ENCODE measurements at regions not wholly inside any gene's neighbourhood (a gene's known extent, or its start where the extent isn't known, plus 50 kb on each side); places are given as distances from the start of the nearest gene placed in this dataset.
A peak's percentile ranks its signal among the peaks of the same experiment; 100 is the strongest.
"Not testable (repeated sequence)": the region's sequence is repeated elsewhere in the genome, so short reads cannot be mapped to it uniquely, and the experiment has no call there.

DNA sequence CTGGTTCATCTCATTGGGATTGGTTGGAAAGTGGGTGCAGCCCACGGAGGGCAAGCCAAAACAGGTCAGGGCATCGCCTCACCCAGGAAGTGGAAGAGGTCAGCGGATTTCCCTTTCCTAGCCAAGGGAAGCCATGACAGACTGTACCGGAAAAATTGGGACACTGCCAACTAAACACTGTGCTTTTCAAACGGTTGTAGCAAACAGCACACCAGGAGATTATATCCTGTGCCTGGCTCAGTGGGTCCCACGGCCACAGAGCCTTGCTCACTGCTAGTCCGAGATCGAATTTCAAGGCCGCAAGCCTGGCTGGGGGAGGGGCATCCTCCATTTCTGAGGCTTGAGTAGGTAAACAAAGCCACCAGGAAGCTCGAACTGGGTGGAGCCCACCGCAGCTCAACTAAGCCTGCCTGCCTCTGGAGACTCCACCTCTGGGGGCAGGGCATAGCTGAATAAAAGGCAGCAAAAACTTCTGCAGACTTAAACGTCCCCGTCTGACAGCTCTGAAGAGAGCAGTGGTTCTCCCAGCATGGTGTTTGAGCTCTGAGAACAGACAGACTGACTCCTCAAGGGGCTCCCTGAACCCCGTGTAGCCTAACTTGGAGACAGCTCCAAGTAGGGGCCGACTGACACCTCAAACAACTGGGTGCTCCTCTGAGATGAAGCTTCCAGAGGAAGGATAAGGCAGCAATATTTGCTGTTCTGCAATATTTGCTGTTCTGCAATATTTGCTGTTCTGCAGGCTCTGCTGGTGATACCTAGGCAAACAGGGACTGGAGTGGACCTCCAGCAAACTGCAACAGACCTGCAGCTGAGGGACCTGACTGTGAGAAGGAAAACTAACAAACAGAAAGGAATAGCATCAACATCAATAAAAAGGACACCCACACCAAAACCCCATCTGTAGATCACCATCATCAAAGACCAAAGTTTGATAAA lies 191.0 kb upstream of the IRAK1BP1 start:
- DNase-seq = not testable (repeated sequence)

DNA sequence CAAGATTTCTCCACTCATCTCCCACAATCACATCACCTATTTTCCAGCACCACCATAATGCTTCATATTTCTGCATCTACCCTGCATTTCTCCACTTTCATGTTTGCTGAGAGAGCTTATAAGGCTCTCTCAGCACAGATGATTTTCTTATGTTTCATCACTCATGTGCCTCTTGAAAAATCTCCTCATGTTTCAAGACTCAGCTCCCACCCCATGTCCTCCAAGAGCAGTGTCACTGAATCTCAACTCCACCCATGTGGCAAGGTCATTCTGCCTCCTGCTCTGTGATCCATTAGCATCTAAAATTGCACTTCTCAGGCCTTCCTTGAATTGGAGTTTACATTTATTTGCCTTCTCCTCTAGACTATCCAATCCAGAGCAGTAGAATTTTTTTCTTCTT lies 178.7 kb upstream of the IRAK1BP1 start:
- DNase-seq = no peak

DNA sequence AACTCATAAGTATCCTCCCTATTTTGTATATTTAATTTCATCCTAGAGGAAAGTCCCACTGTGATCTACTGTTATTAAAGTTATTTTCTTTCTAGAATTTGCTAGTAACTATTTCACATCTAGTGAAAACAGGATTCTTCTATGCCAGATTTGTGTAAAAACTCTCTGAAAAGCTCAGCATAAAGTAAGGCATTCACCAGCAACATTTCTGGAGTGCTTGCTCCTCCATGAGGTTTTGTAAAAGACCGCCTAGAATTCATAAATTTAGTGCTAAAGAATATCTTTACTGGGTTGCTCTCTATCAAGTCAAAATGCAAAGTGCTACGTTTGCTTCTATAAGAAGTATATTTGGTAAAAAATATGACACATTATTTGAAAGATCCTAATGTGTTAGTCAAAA lies 173.5 kb upstream of the IRAK1BP1 start:
- no peak for DNase-seq

DNA sequence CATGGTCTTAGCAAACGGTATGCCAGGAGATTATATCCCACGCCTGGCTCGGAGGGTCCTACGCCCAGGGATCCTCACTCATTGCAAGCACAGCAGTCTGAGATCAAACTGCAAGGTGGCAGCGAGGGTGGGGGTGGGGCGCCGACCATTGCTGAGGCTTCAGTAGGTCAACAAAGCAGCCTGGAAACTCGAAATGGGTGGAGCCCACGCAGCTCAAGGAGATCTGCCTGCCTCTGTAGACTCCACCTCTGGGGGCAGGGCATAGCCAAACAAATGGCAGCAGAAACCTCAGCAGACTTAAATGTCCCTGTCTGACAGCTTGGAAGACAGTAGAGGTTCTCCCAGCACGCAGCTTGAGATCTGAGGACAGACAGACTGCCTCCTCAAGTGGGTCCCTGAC lies 172.7 kb upstream of the IRAK1BP1 start:
- DNase-seq = not testable (repeated sequence)

DNA sequence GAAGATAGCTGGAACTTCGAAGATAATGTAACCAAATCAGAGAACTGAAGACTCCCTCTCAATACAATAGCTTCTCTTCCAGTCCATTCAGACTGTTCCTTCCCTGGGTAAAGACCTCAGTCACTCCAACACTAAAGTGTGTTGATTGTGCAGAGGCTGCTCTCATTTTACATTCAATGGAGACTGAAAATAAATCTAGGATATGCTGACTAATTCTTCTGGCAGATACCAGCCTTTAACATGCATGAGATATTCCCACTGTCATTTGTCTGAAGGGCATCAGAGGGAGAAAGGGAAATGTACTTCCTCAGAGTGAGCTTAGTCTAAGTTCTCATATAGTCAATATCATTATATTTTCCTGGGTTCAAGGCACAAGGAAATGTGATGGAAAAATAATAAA lies 166.4 kb upstream of the IRAK1BP1 start:
- no peak for DNase-seq

DNA sequence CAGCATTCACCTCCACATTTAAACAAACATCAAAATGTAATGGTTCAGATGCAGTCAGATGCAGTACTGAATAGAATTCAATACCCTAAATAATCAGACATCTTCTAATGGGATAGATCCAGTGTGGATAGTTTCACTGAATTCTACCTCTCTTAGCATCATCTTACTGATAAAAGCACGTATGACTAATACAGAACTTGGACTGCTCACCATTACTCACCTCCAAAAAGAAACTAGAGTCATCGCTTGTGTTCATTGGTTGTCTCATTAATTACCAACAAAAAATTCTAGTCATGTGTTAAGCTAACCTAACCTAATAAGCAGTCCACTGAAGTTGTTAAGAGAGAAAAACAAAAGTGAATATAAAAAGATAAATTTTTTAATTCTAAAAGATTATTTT lies 165.9 kb upstream of the IRAK1BP1 start:
- DNase-seq = no peak

DNA sequence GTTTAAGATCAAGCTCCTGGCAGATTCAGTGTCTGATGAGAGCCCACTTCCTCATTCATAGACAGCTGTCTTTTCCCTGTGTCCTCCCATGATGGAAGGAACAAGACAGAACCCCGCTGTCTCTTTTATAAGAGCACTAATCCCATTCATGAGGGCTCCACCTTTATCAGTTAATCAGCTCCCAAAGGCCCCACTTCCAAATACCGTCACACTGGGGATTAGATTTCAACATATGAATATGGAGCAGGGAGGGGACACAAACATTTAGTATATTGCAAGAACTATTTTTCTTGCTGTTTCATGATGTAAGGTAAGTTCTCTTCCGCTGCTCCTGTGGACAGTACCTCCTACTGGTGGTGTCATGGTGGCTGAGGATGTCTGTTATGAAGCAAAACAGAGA lies 158.3 kb upstream of the IRAK1BP1 start:
- DNase-seq = no peak

DNA sequence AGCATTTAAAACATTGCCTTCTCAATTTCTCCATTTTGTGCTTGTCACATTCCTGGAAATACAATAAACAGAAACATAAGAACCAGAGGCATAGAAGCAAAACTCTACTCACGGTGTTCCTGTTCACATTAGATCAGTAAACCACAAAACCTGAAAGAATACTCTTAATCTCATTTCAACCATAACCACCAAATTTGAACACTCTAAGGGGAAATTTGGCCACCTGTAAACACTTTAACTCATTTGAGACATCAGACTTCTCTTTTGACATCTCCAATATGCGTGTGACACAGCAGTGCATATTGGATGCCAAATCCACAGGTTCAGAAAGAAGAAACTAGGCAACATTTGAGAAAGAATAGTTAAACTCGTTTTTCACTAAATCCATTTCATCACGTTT lies 153.8 kb upstream of the IRAK1BP1 start:
- no peak for DNase-seq

DNA sequence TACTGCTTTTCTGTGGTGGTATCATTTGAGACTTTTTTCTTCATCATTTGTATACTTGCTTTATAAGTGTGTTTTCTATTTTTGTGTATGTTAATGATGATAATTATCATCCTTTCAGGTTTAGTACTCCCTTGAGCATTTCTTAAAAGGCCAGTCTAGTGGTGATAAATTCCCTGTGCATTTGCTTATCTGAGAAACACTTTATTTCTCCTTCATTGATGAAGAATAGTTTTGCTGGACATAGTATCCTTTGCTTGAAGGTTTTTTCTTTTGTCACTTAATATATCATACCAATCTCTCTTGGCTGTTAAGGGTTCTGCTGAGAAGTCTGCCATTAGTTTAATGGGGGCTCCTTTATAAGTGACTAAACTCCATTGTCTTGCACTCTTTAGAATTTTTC lies 123.2 kb upstream of the IRAK1BP1 start:
- no peak for DNase-seq

DNA sequence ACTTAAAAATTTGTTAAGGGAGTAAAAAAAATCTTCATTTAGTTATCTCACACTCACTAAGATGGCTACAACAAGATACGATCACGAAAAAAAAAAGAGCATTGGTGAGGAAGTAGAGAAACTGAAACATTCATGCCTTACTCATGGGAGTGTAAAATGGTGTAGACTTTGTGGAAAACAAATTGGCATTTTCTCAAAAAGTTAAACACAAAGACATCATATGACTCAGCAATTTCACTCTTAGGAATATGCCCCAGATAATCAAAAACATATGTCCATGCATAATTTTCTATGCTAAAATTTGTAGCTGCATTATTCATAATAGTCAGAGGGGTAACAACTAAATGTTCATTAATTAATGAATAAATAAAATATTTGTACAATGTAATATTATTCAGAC lies 120.9 kb upstream of the IRAK1BP1 start:
- DNase-seq = no peak

DNA sequence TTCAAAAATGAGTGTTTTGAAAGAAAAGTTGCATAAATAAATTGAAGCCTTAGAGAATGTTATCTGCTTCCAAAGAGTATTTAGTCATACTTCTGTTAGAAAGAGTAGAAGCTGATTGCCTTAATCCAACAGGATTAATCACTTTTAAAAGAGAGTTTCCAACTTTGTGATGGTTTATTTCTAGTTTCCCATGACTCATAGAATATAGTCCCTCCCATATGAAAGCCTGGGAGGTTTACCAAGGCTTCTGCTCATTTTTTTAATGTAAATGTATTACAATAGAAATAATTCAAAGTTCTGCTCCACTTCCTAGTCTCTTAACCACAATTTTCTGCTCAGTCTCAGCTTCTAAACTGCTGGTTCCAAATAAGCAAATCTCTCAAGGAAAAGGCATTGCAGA lies 118.0 kb upstream of the IRAK1BP1 start:
- DNase-seq = no peak

DNA sequence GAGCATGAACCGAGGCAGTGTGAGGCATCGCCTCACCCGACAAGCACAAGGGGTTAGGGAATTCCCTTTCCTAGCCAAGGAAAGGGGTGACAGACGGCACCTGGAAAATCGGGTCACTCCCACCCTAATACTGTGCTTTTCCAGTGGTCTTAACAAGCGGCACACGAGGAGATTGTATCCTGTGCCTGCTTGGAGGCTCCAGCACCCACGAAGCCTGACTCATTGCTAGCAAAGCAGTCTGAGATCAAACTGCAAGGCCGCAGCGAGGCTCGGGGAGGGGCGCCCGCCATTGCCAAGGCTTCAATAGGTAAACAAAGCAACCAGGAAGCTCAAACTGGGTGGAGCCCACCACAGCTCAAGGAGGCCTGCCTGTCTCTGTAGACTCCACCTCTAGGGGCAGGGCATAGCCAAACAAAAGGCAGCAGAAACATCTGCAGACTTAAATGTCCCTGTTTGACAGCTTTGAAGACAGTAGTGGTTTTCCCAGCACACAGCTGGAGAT lies 109.0 kb upstream of the IRAK1BP1 start:
- DNase-seq = not testable (repeated sequence)

DNA sequence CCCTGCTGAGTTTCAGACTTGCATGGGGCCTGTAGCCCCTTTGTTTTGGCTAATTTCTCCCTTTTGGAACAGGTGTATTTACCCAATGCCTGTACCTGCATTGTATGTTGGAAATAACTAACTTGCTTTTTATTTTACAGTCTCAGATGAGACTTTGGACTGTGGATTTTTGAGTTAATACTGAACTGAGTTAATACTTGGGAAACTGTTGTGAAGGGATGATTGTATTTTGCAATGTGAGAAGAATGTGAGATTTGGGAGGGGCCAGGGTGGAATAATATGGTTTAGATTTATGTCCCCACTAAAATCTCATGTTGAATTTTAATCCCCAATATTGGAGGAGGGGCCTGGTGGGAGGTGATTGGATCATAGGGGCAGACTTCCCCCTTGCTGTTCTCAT lies 99.1 kb upstream of the IRAK1BP1 start:
- no peak for DNase-seq

DNA sequence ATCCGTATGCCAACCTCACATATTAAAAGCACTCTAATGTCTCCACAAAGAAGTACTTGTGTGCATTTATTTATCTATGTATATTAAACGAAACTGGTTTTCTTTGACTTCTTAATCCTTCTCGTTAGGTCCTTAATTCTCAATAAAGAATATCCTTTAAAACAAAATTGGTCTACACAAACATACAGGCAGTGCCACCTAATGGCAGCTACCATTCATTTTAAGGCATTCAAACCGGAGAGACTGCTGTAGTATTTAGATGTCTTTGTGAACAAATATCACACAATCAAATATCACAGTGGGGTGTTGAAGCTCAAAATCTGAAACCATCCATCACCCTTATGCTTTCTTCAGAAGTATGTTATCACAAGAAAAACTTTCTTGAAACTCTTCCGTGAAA lies 96.6 kb upstream of the IRAK1BP1 start:
- DNase-seq = no peak

DNA sequence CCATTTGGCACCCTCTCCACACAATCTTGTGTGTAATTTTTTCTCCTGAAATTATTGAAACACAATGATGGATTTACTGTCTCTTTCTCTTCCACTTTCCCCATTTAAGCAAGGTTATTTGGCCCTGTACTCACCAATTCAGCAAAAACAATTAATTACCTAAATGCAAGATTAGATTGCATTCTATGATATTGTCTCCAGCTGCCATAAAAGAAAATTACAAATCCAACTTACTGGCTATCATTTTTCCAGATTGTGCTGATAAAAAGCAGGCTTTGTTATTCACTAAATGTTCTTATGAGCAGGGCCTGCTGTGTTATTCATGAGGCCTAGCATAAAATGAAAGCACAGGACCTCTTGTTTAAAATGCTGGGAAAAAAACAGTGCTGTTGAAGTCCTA lies 95.8 kb upstream of the IRAK1BP1 start:
- DNase-seq = peak in 1 of 2 experiments; percentile 27

DNA sequence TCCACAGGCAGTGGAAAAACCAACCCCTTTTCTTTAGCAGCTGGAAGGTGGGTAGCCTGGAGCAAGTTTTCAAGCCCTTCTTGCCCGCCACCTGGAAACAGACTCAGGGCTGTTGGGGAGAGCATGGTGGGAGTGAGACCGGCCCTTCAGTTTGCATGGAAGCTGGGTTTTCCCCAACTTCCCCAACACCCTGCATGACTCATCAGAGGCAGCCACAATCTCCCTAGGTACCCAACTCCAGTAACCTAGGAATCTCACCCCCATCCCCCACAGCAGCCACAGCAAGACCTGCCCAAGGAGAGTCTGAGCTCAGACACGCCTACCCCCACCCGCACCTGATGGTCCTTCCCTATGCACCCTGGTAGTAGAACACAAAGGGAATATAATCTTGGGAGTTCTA lies 86.3 kb upstream of the IRAK1BP1 start:
- no peak for DNase-seq

DNA sequence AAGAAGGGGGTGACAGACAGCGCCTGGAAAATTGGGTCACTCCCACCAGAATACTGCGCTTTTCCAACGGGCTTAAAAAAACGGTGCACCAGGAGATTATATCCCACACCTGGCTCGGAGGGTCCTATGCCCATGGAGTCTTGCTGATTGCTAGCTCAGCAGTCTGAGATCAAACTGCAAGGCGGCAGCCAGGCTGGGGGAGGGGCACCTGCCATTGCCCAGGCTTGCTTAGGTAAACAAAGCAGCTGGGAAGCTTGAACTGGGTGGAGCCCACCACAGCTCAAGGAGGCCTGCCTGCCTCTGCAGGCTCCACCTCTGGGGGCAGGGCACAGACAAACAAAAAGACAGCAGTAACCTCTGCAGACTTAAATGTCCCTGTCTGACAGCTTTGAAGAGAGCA lies 84.0 kb upstream of the IRAK1BP1 start:
- not testable (repeated sequence) for DNase-seq

DNA sequence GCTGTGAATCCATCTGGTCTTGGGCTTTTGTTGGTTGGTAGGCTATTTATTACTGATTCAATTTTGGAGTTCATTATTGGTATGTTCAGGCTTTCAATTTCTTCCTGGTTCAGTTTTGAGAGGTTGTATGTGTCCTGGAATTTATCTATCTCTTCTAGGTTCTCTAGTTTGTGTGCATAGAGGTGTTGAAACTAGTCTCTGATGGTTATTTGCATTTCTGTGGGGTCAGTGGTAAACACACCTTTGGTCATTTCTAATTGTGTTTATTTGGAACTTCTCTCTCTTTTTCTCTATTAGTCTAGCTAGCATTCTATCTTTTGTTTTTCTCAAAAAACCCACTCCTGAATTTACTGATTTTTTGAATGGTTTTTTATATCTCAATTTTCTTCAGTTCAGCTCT lies 70.1 kb upstream of the IRAK1BP1 start:
- no peak for DNase-seq

DNA sequence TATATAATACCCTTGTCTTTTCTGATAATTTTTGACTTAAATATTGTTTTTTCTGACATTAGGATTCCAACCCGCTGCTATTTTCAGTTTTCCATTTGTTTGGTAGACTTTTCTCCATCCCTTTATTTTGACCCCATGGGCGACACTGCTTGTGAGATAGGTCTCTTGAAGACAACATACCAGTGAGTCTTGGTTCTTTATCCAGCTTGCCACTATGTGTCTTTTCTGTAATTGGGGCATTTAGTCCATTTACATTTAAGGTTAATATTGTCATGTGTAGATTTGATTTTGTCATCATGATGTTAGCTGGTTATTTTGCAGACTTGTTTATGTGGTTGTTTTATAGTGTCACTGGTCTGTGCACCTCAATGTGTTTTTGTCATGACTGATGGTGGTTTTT lies 67.7 kb upstream of the IRAK1BP1 start:
- DNase-seq = no peak

DNA sequence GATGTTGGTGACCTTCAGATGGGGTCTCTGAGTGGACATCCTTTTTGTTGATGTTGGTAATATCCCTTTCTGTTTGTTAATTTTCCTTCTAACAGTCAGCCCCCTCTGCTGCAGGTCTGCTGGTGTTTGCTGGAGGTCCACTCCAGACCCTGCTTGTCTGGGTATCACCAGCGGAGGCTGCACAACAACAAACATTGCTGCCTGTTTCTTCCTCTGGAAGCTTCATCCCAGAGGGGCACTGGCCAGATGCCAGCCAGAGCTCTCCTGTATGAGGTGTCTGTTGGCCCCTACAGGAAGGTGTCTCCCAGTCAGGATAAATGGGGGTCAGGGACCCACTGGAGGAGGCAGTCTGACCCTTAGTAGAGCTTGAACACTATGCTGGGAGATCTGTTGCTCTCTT lies 60.6 kb upstream of the IRAK1BP1 start:
- not testable (repeated sequence) for DNase-seq

DNA sequence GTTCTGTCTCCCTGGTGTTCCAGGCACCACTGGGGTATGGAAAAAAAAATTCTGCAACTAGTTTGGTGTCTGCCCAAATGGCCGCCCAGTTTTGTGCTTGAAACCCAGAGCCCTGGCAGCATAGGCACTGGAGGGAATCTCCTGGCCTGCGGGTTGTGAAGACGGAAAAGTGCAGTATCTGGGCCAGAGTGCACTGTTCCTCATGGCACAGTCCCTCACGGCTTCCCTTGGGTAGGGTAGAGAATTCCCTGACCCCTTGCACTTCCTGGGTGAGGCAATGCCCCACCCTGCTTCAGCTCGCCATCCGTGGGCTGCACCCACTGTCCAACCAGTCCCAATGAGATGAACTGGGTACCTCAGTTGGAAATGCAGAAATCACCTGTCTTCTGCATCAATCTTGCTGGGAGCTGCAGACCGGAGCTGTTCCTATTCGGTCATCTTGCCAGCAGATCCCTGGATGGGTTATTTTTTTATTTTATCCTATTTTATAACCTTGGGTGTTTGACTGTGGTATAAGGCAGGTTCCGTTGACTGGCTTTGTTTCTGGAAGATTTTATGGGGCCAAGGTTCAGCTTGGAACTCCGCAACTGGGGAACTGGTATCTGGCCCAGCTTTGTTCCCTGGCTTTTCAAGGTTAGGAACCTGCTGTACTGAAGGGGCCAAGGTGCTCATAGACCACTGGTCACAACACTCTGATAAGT lies 59.5 kb upstream of the IRAK1BP1 start:
- DNase-seq = not testable (repeated sequence)

DNA sequence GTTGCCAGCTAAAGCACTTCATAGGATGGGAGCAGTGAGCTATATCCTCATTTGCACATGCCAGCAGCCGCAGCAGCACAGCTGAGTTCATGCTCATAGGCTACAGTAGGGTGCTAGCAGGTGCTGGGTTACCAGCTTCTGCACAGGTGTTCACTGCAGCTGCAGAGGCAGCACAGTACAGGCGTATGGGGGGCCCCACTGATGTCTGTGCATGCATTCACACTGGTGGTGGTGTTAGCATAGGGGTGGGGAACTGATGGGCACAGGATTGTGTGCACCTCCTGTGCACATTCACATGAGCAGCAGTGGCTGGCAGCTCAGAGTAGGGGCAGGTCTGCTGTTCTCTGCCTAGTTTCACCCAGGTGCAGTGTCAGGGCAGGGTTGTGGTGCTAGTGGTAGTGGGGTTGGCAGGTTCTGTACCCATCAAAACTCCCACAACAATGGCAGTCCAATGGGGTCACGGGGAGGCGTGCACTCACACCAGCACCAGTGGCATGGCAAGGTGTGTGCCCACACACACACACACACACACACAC lies 58.9 kb upstream of the IRAK1BP1 start:
- DNase-seq = no peak

DNA sequence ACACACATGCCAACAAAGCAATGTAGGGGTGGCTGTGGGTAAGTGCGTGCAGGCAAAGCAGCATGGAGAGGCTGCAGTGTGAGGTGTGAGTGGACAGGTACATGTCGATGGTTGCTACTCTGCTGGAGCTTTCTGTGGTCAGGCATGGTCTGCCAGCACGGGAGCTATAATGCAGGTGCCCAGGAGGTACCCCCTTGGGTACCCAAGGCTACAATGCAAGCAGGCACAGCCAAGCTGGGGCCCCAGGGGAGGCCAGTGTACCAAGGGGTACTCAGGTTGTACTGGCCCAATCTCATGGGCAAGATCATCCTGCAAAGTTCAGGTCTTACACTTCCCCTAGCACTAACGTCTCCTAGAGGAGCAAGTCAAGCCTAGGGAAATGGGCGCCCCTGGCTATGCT lies 58.4 kb upstream of the IRAK1BP1 start:
- DNase-seq = no peak

DNA sequence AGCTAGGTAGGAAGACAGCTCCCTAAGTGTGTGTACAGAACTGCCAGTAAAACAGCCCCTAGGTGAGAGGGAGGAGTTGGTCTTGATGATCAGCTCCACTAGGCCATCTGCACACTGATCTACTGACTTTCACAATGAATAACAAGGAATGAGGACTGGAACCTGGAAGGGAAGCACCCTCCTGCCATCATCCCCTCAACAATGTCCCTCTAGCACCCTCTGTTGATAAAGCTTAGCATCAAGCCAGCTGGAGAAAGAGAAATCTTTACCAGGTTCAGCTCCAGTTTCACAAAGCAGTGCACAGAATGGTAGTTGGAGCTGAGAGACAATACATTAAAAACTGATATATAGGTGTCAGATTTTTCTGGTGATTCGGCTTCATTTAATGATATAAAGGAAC lies 57.2 kb upstream of the IRAK1BP1 start:
- no peak for DNase-seq

Measured in NCI-H1930 (cell line).